Glomerular visceral epithelial cell (primary cell): ENCODE measurements at regions not wholly inside any gene's neighbourhood (a gene's known extent, or its start where the extent isn't known, plus 50 kb on each side); places are given as distances from the start of the nearest gene placed in this dataset.
"Not testable (repeated sequence)": the region's sequence is repeated elsewhere in the genome, so short reads cannot be mapped to it uniquely, and the experiment has no call there.

Experiments
- DNase-seq: peaks from one replicate; pipeline ENCODE4 v3.0.0-alpha.2; 2016; ENCODE audit errors: extremely low spot score

GRCh38 chrY:13756615-13757014 is 52.9 kb downstream of the TMSB4Y start:
- DNase-seq = no peak

GRCh38 chrY:13766040-13766439 is 62.3 kb downstream of the TMSB4Y start:
- DNase-seq = no peak

GRCh38 chrY:13790108-13790793 is 86.6 kb downstream of the TMSB4Y start:
- no peak for DNase-seq

GRCh38 chrY:13795067-13795466 is 91.4 kb downstream of the TMSB4Y start:
- DNase-seq = no peak

GRCh38 chrY:13802828-13803227 is 99.1 kb downstream of the TMSB4Y start:
- peak; percentile 39 for DNase-seq

- no peak for DNase-seq
Observed at GRCh38 chrY:13803424-13803823, 99.7 kb downstream of the TMSB4Y start.

- DNase-seq = no peak
Observed at GRCh38 chrY:13804124-13805056, 100.7 kb downstream of the TMSB4Y start.

- DNase-seq = no peak
Observed at GRCh38 chrY:13805057-13805735, 101.5 kb downstream of the TMSB4Y start.

- no peak for DNase-seq
Observed at GRCh38 chrY:13805736-13806067, 102.0 kb downstream of the TMSB4Y start.

GRCh38 chrY:13830089-13830488 is 126.4 kb downstream of the TMSB4Y start:
- no peak for DNase-seq

GRCh38 chrY:13844411-13844810 is 140.7 kb downstream of the TMSB4Y start:
- no peak for DNase-seq

- no peak for DNase-seq
Observed at GRCh38 chrY:13845276-13845675, 141.0 kb downstream of the VCY start.

GRCh38 chrY:13869611-13870010 is 116.7 kb downstream of the VCY start:
- DNase-seq = no peak

- no peak for DNase-seq
Observed at GRCh38 chrY:13871426-13871825, 114.8 kb downstream of the VCY start.

GRCh38 chrY:13872696-13873095 is 113.6 kb downstream of the VCY start:
- no peak for DNase-seq

- DNase-seq = no peak
Observed at GRCh38 chrY:13878506-13878905, 107.8 kb downstream of the VCY start.

- no peak for DNase-seq
Observed at GRCh38 chrY:13881096-13881495, 105.2 kb downstream of the VCY start.

- DNase-seq = peak; percentile 11
Observed at GRCh38 chrY:13882829-13883228, 103.4 kb downstream of the VCY start.

GRCh38 chrY:13894028-13894427 is 92.2 kb downstream of the VCY start:
- not testable (repeated sequence) for DNase-seq

GRCh38 chrY:13907736-13908135 is 78.5 kb downstream of the VCY start:
- no peak for DNase-seq

GRCh38 chrY:13930436-13930835 is 55.8 kb downstream of the VCY start:
- DNase-seq = not testable (repeated sequence)
